Fibroblast of the aortic adventitia (primary cell): ENCODE measurements at regions not wholly inside any gene's neighbourhood (a gene's known extent, or its start where the extent isn't known, plus 50 kb on each side); places are given as distances from the start of the nearest gene placed in this dataset.

Source experiments
- DNase-seq: peaks from one replicate; pipeline ENCODE4 v3.0.0-alpha.2; 2010; ENCODE audit warnings: low read depth
- H3K4me3 ChIP-seq: 2 replicates; pipeline ENCODE4 v1.5.1; 2011; ENCODE audit warnings: low read depth, mild to moderate bottlenecking, control low read depth, low read length, moderate library complexity
- CTCF ChIP-seq: IDR thresholded peaks from 2 replicates; pipeline ENCODE4 v1.5.1; 2011; ENCODE audit warnings: mild to moderate bottlenecking, low read length, control low read depth, inconsistent platforms; ENCODE audit not compliant: insufficient read depth

DNA sequence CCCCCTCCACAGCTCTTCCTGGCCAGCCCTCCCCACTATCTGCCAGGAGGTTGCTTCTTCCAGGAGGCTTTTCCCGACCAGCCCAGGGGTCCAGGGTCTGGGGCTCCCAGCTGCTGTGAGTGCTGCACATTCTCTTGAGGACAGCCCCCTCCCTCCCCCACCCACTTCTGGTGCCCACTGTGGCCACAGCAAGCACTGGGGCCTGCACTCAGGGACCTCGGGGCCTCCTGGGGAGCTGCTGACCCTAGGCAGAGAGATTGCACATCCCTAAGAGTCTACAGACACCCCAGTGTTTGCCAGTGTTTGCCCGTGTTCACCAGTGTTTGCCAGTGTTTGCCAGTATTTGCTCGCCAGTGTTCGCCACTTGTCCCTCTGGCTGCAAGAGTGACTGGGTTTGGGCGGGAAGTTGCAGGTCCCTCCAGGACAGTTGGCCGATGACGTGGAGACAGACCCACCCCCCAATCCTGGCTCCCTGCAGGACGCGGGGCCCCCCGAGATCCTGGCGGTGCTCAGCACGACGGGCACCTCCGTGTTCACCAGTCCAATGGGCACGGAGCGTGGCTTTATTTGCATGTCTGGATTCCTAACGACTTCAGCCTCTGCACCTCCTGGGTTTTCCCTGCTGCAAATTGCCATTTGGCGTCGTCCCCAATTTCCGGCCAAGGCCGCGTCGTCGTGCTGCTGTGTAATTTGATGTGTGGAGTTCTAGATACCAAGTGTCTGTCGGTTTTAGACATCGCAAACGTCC is 87.5 kb upstream of the NKX1-1 start:
- no peak for TF ChIP-seq CTCF
- no peak overlapping the region for H3K4me3 ChIP-seq
- no peak for DNase-seq

- H3K4me3 ChIP-seq: no peak overlapping the region
- DNase-seq: no peak
- TF ChIP-seq CTCF: no peak
Observed at GRCh38 chr4:1492651-1493539, 86.7 kb upstream of the NKX1-1 start.

- no peak overlapping the region for H3K4me3 ChIP-seq
- TF ChIP-seq CTCF: no peak
- no peak for DNase-seq
Observed at GRCh38 chr4:1492142-1492457, 85.9 kb upstream of the NKX1-1 start.

- no peak for DNase-seq
- no peak for TF ChIP-seq CTCF
- no peak overlapping the region for H3K4me3 ChIP-seq
Observed at GRCh38 chr4:1491328-1492141, 85.3 kb upstream of the NKX1-1 start.

DNA sequence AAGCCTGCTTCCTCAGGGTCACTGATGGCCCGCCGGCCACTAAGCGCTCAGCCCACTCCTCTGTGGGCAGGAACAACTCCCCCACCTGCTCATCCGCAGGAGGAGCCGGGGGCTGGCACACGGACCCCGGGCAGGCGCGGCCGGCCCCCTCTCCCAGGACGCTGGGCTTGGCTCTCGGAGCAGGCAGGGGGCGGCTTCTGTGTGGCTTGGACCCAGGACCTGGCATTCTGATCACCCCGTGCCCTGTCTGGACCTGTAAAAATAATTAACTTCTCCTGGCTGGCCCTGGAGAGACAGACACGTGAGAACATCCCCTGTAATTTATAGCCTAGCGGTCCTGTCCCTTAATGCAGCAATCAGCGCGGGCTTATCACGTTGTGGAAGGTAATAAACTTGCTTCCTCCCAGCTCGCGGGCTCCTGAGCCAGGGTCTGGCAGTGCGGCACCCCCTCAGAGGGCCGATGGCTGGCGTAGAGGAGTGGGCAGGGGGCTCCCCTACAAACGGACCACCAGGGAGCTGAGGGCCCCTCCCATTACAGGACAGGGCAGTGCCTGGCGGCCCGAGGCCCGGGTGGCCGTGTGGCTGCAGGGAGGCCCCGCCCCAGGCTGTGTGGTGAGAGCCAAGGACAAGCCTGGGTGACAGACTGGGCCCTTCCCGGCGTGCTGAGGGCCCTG is 84.5 kb upstream of the NKX1-1 start:
- no peak overlapping the region for H3K4me3 ChIP-seq
- DNase-seq: no peak
- no peak for TF ChIP-seq CTCF

- no peak for DNase-seq
- no peak overlapping the region for H3K4me3 ChIP-seq
- no peak for TF ChIP-seq CTCF
Observed at GRCh38 chr4:1490011-1490653, 83.9 kb upstream of the NKX1-1 start.
